Endothelial cell of umbilical vein (primary cell): ENCODE measurements at regions not wholly inside any gene's neighbourhood (a gene's known extent, or its start where the extent isn't known, plus 50 kb on each side); places are given as distances from the start of the nearest gene placed in this dataset.

Experiments used
- BruUV-seq: library from RNA; stranded (reverse); fragments of 400-500 nt; replicated peaks from 2 replicates; lab custom pipeline; 2021; lab: Mats Ljungman, UMichigan
- CTCF ChIA-PET: fragments of 300-600, 350-600 bp; sonication (Branson Sonifier 250); formaldehyde crosslinking; loops from one replicate; lab custom pipeline; 2021; ENCODE audit warnings: antibody characterized with exemption, inconsistent platforms; lab: Charles Lee
- POLR2A ChIA-PET: fragments of 300-600, 350-600 bp; sonication (Branson Sonifier 250); formaldehyde crosslinking; loops from one replicate; lab custom pipeline; 2021; ENCODE audit warnings: antibody characterized with exemption, inconsistent platforms; lab: Charles Lee
- DNase-seq: peaks from one replicate; pipeline ENCODE4 v3.0.0-alpha.2; 2011; ENCODE audit warnings: low read depth, low spot score
- FAIRE-seq: peaks from 2 replicates; lab custom pipeline; 2011; peaks lifted over from hg19 to GRCh38; lab: Jason Lieb, UNC
- H2AFZ ChIP-seq: 2 replicates; pipeline ENCODE4 v1.6.0; 2012; ENCODE audit warnings: low read depth, low read length, control low read depth, inconsistent platforms
- H3K27ac ChIP-seq: 2 replicates; pipeline ENCODE4 v1.5.1; 2011; ENCODE audit warnings: low read depth, mild to moderate bottlenecking, control low read depth, low read length, moderate library complexity; ENCODE audit not compliant: insufficient read depth
- H3K27me3 ChIP-seq, 2 experiments: 2 replicates each; pipeline versions ENCODE4 v1.6.0 to v1.6.1; 2011; ENCODE audit warnings: low read length in 2 of 2, mixed read lengths in 1 of 2; ENCODE audit not compliant: control insufficient read depth in 2 of 2, insufficient read depth in 2 of 2
- H3K36me3 ChIP-seq, 2 experiments: 2 replicates in 1 of 2; 3 replicates in 1 of 2; pipeline ENCODE4 v1.5.1; 2011; ENCODE audit warnings: low read length in 2 of 2, mild to moderate bottlenecking in 1 of 2, moderate library complexity in 1 of 2; ENCODE audit not compliant: control insufficient read depth in 2 of 2, insufficient read depth in 2 of 2; ENCODE audit errors: extremely low read depth in 1 of 2
- H3K4me1 ChIP-seq: 3 replicates; pipeline ENCODE4 v1.5.1; 2011; ENCODE audit warnings: mild to moderate bottlenecking, low read length; ENCODE audit not compliant: control insufficient read depth, insufficient read depth; ENCODE audit errors: extremely low read depth
- H3K4me2 ChIP-seq: 2 replicates; pipeline ENCODE4 v1.6.1; 2011; ENCODE audit warnings: low read length, control low read depth, mixed read lengths; ENCODE audit not compliant: insufficient read depth
- H3K4me3 ChIP-seq, 3 experiments: fragments of 200-600 bp in 1 of 3; sonication (generic), shearing (Covaris generic) in 1 of 3; replicated peaks in 1 of 3; 2 replicates each; pipeline ENCODE4 v1.5.1; 2011 to 2016; ENCODE audit warnings: control low read depth in 3 of 3, low read length in 3 of 3, mild to moderate bottlenecking in 2 of 3, inconsistent platforms in 1 of 3, low read depth in 1 of 3, moderate library complexity in 1 of 3; ENCODE audit not compliant: insufficient read depth in 1 of 3
- H3K79me2 ChIP-seq: 2 replicates; pipeline ENCODE4 v1.6.0; 2012; ENCODE audit warnings: low read length, inconsistent platforms; ENCODE audit not compliant: control insufficient read depth, insufficient read depth
- H3K9ac ChIP-seq: replicated peaks from 2 replicates; pipeline ENCODE3; 2011; ENCODE audit warnings: low read length, control low read depth; ENCODE audit not compliant: insufficient read depth; ENCODE audit errors: extremely low read depth
- H3K9me1 ChIP-seq: replicated peaks from 3 replicates; pipeline ENCODE4 v1.6.0; 2011; ENCODE audit warnings: mild to moderate bottlenecking, low read length; ENCODE audit not compliant: control insufficient read depth, insufficient read depth; ENCODE audit errors: extremely low read depth
- H3K9me3 ChIP-seq: replicated peaks from 2 replicates; pipeline ENCODE4 v1.5.1; 2012; ENCODE audit warnings: low read length, inconsistent platforms; ENCODE audit not compliant: control insufficient read depth, insufficient read depth
- H4K20me1 ChIP-seq: replicated peaks from 2 replicates; pipeline ENCODE3; 2011; ENCODE audit warnings: mild to moderate bottlenecking, low read length; ENCODE audit not compliant: control insufficient read depth, insufficient read depth; ENCODE audit errors: extremely low read depth
- EZH2 ChIP-seq: IDR thresholded peaks from 2 replicates; pipeline ENCODE4 v1.6.1; 2012; ENCODE audit warnings: borderline replicate concordance, low read depth, mild to moderate bottlenecking, moderate library complexity, low read length, inconsistent platforms; ENCODE audit not compliant: severe bottlenecking
- FOS ChIP-seq: IDR thresholded peaks from 2 replicates; pipeline ENCODE4 v1.6.1; 2011; ENCODE audit warnings: mild to moderate bottlenecking, low read length, moderate library complexity, borderline replicate concordance; ENCODE audit not compliant: insufficient read depth
- GATA2 ChIP-seq: IDR thresholded peaks from 2 replicates; pipeline ENCODE4 v1.7.0; 2011; ENCODE audit warnings: low read depth, mild to moderate bottlenecking, moderate library complexity, mixed read lengths, low read length; ENCODE audit not compliant: insufficient read length, insufficient read depth
- JUN ChIP-seq: IDR thresholded peaks from 2 replicates; pipeline ENCODE4 v1.6.1; 2011; ENCODE audit warnings: borderline replicate concordance, low read depth; ENCODE audit not compliant: insufficient read length, insufficient read depth
- MAX ChIP-seq: IDR thresholded peaks from 2 replicates; pipeline ENCODE4 v1.6.1; 2011; ENCODE audit not compliant: insufficient read depth, insufficient read length
- MYC ChIP-seq: IDR thresholded peaks from one replicate; pipeline ENCODE4 v1.6.1; 2011; ENCODE audit warnings: mild to moderate bottlenecking, low read depth, low read length
- POLR2A ChIP-seq: IDR thresholded peaks from 2 replicates; pipeline ENCODE4 v1.6.1; 2012; ENCODE audit warnings: low read depth, mild to moderate bottlenecking, control low read depth, low read length
- POLR2AphosphoS5 ChIP-seq: IDR thresholded peaks from 2 replicates; pipeline ENCODE4 v1.6.1; 2012; ENCODE audit warnings: low read depth, mild to moderate bottlenecking, control low read depth, low read length, moderate library complexity; ENCODE audit not compliant: insufficient read depth
- dilution Hi-C: fragments of 300-500 bp; cut with MboI; formaldehyde crosslinking; loops from one replicate; pipeline ENCODE4 v1.15.0; 2019; ENCODE audit warnings: low sequenced_read_pairs; ENCODE audit not compliant: extremely low pct_ligation_motif_present
- intact Hi-C: fragments of 100-400 bp; cut with micrococcal nuclease; formaldehyde crosslinking; loops from one replicate; pipeline ENCODE4 v1.10.0; 2022
- TF ChIP-seq, protein P1 (sequence below), 2 donors: IDR thresholded peaks; 1 replicate in 1 of 2; 2 replicates in 1 of 2; pipeline ENCODE4 v1.5.1; 2011; ENCODE audit warnings: low read length in 2 of 2, mild to moderate bottlenecking in 2 of 2, moderate library complexity in 2 of 2, control low read depth in 1 of 2, inconsistent platforms in 1 of 2, low read depth in 1 of 2; ENCODE audit not compliant: insufficient read depth in 1 of 2; ENCODE audit errors: extremely low read depth in 1 of 2

DNA sequence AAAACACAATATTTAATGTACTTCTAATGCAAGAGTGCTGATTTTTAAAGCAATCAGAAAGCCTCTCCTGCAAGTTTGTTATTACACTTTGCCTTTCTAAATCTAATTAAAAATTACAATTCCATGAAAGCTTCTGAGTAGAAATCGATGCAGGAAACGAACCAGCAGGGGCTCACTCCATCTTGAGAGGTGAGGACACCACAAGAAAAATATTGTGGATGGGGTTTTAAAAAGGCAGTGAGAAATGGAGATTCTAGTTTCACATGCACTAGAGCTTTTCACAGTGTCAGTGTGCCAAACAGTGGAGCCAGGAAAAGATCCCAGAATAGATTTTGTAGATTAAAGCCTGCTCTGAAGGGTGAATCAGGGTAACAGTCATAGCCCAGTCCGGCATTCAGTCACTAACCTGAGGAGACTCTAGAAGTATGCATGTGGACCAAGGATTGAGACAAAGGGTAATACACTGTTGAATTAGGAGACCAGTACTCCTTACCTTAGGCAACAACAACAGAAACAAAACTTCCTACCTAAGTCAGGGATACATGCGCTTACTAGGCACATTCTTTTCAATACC lies 362.3 kb downstream of the NAF1 start:
- POLR2A ChIA-PET = no interaction called here
- BruUV-seq = no TSS peak
- no peak overlapping the region for H2AFZ ChIP-seq
- no peak overlapping the region for H3K9ac ChIP-seq
- CTCF ChIA-PET = no interaction called here
- intact Hi-C loops (no loop called here), dilution Hi-C loops (no loop called here)
- no peak for TF ChIP-seq JUN
- no peak for TF ChIP-seq GATA2
- TF ChIP-seq, protein P1, sequence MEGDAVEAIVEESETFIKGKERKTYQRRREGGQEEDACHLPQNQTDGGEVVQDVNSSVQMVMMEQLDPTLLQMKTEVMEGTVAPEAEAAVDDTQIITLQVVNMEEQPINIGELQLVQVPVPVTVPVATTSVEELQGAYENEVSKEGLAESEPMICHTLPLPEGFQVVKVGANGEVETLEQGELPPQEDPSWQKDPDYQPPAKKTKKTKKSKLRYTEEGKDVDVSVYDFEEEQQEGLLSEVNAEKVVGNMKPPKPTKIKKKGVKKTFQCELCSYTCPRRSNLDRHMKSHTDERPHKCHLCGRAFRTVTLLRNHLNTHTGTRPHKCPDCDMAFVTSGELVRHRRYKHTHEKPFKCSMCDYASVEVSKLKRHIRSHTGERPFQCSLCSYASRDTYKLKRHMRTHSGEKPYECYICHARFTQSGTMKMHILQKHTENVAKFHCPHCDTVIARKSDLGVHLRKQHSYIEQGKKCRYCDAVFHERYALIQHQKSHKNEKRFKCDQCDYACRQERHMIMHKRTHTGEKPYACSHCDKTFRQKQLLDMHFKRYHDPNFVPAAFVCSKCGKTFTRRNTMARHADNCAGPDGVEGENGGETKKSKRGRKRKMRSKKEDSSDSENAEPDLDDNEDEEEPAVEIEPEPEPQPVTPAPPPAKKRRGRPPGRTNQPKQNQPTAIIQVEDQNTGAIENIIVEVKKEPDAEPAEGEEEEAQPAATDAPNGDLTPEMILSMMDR (IDR thresholded peaks at IDR 0.05; ENCODE audit: extremely low read depth in 1 of 2, insufficient read depth in 1 of 2, low read depth in 1 of 2, low read length in 2 of 2) = no peak
- no peak for TF ChIP-seq MYC
- no peak for TF ChIP-seq POLR2AphosphoS5
- no peak for TF ChIP-seq POLR2A
- no peak for TF ChIP-seq MAX
- no peak for TF ChIP-seq FOS
- TF ChIP-seq EZH2 = no peak
- no peaks in the 10 kb centered on the region for H3K4me1 ChIP-seq
- DNase-seq = no peak
- H3K27ac ChIP-seq = no peak overlapping the region
- no peaks in the 10 kb centered on the region for H3K9me1 ChIP-seq
- FAIRE-seq = no peak
- H3K4me2 ChIP-seq = no peak overlapping the region
- no peaks in the 10 kb centered on the region for H4K20me1 ChIP-seq
- H3K4me3 ChIP-seq = no peak overlapping the region
- H3K36me3 ChIP-seq = no peaks in the 10 kb centered on the region
- H3K9me3 ChIP-seq = peaks cover 2% of the 10 kb centered on the region
- H3K79me2 ChIP-seq = no peaks in the 10 kb centered on the region
- H3K27me3 ChIP-seq = no peaks in the 10 kb centered on the region
